K562 (cell line): ENCODE measurements at regions not wholly inside any gene's neighbourhood (a gene's known extent, or its start where the extent isn't known, plus 50 kb on each side); places are given as distances from the start of the nearest gene placed in this dataset.

Experiments used
- CTCF ChIP-seq, 3 experiments: IDR thresholded peaks in 2 of 3; conservative IDR thresholded peaks in 1 of 3; 2 replicates each; pipeline ENCODE4 v1.5.1; 2011 to 2012; ENCODE audit warnings: low read length in 3 of 3, mild to moderate bottlenecking in 3 of 3, control low read depth in 2 of 3, improper control_type of control experiment in 1 of 3, inconsistent platforms in 1 of 3, low read depth in 1 of 3, mixed read lengths in 1 of 3, moderate library complexity in 1 of 3; ENCODE audit not compliant: insufficient read depth in 2 of 3
- JUN ChIP-seq, 2 experiments: sonication (generic) in 1 of 2; formaldehyde crosslinking in 1 of 2; IDR thresholded peaks; 2 replicates each; pipeline versions ENCODE4 v1.6.1 to v1.8.0; 2012 to 2022; ENCODE audit warnings: borderline replicate concordance in 2 of 2, mild to moderate bottlenecking in 2 of 2, improper control_type of control experiment in 1 of 2, low read depth in 1 of 2, low read length in 1 of 2, missing genetic modification reagents in 1 of 2
- MAFF ChIP-seq: IDR thresholded peaks from 2 replicates; pipeline ENCODE4 v1.6.1; 2012; ENCODE audit warnings: low read length, improper control_type of control experiment
- MTF1 ChIP-seq: fragments of 250-450 bp; sonication (Bioruptor Pico); IDR thresholded peaks from 2 replicates; pipeline ENCODE4 v1.9.0; 2021; ENCODE audit warnings: moderate library complexity, mild to moderate bottlenecking, inconsistent platforms, borderline replicate concordance
- MYNN ChIP-seq, 2 experiments: sonication (generic); formaldehyde crosslinking in 1 of 2; IDR thresholded peaks; 2 replicates each; pipeline versions ENCODE4 v1.5.0 to v1.6.1; 2016 to 2020; ENCODE audit warnings: antibody characterized with exemption in 1 of 2, missing genetic modification reagents in 1 of 2
- PTTG1 ChIP-seq: fragments of 450-650 bp; IDR thresholded peaks from 2 replicates; pipeline ENCODE4 v1.6.1; 2016; ENCODE audit warnings: low read depth, mild to moderate bottlenecking, missing genetic modification characterization, missing compliant biosample characterization
- RFX7 ChIP-seq: fragments of 250-450 bp; sonication (Bioruptor Pico); IDR thresholded peaks from 2 replicates; pipeline ENCODE4 v1.5.1; 2021; ENCODE audit warnings: mild to moderate bottlenecking
- SAP30 ChIP-seq: fragments of 200-600 bp; sonication (generic); IDR thresholded peaks from 2 replicates; pipeline ENCODE4 v1.6.1; 2012; ENCODE audit warnings: borderline replicate concordance, low read depth, mild to moderate bottlenecking, moderate library complexity, low read length, control low read depth, inconsistent platforms; ENCODE audit not compliant: insufficient read depth, poor library complexity, severe bottlenecking
- THRA ChIP-seq: fragments of 450-650 bp; IDR thresholded peaks from 2 replicates; pipeline ENCODE4 v1.6.1; 2017; ENCODE audit warnings: mild to moderate bottlenecking, moderate library complexity
- ZBTB43 ChIP-seq: sonication (generic); formaldehyde crosslinking; IDR thresholded peaks from 2 replicates; pipeline ENCODE4 v1.8.0; 2023; ENCODE audit warnings: mild to moderate bottlenecking, missing genetic modification reagents
- ZNF395 ChIP-seq: fragments of 200-800 bp; sonication (Bioruptor generic); IDR thresholded peaks from 2 replicates; pipeline ENCODE4 v1.6.1; 2017; ENCODE audit warnings: missing genetic modification characterization, missing compliant biosample characterization

- no peak for TF ChIP-seq CTCF (IDR thresholded peaks at IDR 0.05 in 2 of 3, conservative IDR thresholded peaks at IDR 0.05 in 1 of 3; ENCODE audit: insufficient read depth in 2 of 3, low read depth in 1 of 3, low read length in 3 of 3)
- no peak for TF ChIP-seq MYNN (IDR thresholded peaks at IDR 0.05)
- no peak for TF ChIP-seq MYNN (CRISPR knock-in tag; IDR thresholded peaks at IDR 0.05)
- no peak for TF ChIP-seq ZNF395 (CRISPR knock-in tag)
- TF ChIP-seq PTTG1, result no peak
- no peak for TF ChIP-seq RFX7
- TF ChIP-seq SAP30, result no peak
- TF ChIP-seq JUN (IDR thresholded peaks at IDR 0.05; ENCODE audit: borderline replicate concordance, low read depth, low read length), result no peak
- TF ChIP-seq JUN (CRISPR knock-in tag; IDR thresholded peaks at IDR 0.05; ENCODE audit: borderline replicate concordance), result no peak
- no peak for TF ChIP-seq MAFF
- TF ChIP-seq ZBTB43 (CRISPR knock-in tag), result no peak
- TF ChIP-seq MTF1 (CRISPR knock-in tag), result no peak
- no peak for TF ChIP-seq THRA
These were observed 766.4 kb upstream of the LUZP2 start for GRCh38 chr11:23730307-23730998.
